ENCODE measurements at regions not wholly inside any gene's neighbourhood (a gene's known extent, or its start where the extent isn't known, plus 50 kb on each side); places are given as distances from the start of the nearest gene placed in this dataset.

DNA sequence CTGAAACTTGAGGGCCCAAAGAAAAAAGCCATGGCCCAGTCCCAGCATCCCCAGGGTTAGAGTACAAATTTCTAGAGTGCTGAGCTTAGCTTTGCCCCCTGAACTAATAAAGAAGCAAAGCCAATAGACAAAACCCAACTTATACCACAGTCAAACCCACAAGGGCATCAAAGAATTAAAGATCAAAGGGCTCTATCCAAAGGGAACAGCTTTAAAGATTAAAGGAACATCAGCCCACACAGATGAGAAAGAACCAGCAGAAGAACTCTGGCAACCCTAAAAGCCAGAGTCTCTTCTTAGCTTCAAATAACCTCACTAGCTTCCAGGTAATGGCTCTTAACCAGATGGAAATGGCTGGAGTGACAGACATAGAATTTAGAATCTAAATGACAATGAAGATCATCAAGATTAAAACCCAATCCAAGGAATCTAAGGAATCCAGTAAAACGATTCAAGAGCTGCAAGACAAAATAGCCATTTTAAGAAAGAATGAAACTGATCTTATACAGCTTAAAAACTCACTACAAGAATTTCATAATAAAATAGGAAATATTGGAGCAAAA, 93.9 kb downstream of the YIPF5 start:
- no peak for DNase-seq

DNA sequence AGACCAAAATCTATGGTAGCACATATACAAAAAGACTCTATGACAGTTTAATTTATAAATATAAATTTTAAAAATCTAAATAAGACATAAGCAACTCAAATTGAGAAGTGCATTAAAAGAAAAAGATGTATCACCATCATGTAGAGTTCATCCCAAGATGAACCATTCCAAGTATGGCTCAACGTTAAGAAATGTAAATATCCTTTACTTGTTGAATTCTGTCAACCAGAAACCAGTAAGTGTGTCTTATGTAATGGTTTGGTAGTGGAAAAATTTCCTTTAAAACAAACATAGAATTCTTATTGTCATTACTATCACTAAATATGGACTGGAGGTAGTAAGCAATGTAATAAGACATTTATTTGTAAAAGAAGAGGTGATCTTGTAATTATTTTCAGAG, 87.3 kb downstream of the YIPF5 start:
- no peak for DNase-seq

DNA sequence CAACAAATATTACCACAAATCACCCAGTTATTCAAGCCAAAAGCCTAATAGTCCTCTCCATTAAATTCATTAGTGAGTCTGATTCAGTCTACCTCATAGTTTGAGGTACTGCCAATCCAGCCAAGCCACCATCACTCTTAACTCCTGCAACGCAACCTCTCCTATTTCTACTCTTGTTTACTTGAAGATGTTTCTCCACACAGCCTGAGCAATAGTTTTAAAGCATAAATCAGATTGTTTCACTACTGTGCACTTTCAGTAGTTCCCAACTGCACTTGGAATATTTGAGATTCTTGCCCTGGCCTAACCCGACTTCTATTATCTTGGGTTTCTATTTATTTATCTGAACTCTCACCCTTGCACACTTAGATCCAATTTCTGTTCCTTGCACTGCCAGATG, 85.5 kb downstream of the YIPF5 start:
- no peak for DNase-seq

DNA sequence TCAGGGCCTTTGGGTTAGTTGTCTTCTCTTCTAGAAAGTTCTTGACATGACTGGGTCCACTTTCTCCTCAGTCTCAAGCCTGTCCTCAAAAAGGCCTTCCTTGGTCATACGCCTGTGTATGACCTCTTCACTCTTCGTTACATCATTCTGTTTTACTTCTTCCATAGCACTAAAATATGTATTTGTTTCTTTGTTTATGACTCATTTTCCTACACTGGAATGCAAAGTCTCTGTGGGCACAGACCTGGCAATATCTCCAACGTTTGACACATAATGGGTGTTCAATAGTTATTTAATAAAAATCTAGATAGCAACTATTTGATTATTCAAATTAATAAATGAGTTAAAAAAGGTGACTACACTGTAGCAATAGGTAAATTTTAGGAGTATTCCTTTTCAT, 85.1 kb downstream of the YIPF5 start:
- no peak for DNase-seq

- no peak for DNase-seq
Observed at GRCh38 chr5:144086295-144086694, 84.2 kb downstream of the YIPF5 start.

DNA sequence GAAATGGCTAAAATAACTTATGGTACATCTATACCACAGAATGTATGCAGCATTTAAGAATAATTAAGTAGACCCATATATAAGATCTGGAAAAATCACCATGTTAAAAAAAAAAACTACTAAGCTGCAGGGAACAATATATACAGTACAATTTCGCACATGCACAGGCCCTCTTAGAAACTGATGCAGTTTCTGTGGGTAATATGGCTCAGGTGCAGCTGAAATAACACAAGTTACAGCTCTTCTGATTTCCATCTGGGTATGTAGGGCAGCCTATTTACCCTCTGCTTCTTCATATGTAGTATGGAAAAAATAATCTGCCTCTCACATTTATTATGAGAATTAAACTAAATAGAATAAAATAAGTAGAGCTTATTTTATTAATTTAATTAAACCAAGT, 82.9 kb downstream of the YIPF5 start:
- DNase-seq = no peak

DNA sequence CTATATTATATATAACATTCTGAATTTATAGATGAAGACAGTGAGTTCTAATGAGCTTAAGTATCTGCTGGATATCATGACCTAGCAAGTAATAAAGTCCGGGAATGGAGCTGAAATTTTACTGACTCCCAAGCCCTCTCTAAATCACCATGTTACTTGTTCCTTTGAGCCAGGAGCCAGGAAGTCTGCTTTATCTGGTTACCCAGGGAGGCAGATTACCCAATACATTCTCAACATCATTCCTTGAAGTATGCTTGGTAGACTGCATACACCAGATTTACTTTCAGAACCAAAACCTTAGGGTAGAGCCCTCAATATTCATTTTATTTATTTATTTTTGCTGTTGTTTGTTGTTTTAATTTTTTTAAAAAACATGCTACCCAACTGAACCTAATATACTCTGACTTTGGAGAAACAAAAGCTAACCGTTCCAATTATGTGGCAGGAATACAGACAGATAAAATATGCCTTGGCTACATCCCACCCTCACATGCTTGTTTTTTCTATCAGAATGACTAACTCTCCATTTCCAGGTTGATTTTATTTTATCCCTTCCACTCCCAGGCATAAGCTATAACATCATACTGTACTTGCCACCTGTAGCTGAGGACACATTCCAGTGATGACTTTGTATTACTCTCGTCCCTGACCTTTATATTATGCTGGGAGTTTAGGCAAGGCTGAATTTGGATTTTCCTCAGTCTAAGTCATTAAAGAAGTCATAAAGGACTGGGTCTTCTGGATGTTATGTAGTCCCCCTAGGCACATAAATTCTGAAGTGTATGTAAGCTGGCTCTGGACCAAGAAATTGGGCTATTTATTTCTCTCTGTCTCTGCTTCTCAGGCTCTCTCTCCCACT, 82.0 kb downstream of the YIPF5 start:
- DNase-seq = no peak

DNA sequence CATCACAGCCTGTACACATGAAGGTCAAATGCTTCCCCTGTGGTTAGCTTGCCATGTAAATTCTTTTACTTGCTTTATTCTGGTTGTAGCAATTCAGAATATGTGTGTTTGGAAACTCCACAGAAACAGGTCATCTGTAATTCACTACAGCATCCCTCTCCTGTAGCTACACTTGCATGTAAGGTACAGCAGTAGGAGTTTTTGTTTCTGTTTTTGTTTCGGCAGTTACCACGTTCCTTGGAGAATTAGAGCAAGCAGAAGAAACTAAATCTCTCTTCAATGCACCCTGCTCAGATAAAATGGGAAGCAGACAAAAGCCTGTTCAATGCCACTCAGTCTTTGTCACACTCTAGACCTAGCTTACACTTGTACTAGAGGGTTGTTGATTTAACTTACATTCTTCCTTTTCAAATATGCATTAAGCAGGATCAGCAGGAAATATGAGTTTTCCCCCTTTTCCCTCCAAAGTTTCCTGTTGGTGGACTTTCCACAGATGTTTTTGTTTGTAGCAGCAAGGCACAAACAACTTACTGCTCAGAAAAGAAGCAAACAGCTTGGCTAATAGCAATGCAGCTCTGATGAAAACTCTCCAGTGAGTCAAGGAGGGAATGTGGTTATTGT, 80.9 kb downstream of the YIPF5 start:
- DNase-seq = no peak

GRCh38 chr5:144092508-144092907, 78.0 kb downstream of the YIPF5 start:
- no peak for DNase-seq

- no peak for DNase-seq
Observed at GRCh38 chr5:144093400-144093799, 77.1 kb downstream of the YIPF5 start.

DNA sequence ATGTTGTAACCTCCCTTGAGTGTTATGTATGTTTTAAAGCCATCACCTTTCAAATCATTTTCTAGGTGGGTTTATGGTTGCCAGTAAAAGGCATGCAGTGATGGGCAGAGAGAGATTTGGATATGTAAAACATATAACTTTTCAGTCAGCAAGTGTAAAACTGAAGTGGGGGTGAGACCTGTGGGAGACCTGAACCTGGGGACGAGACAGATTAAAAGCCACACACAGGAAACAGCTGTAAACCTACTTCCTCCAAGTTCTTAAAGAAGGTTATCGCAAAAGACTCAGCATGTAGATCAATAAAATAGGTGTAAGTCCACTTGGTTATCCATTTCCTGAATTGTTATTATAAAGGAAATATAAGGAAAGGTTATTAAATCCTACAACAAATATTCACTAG, 76.6 kb downstream of the YIPF5 start:
- DNase-seq = no peak

DNA sequence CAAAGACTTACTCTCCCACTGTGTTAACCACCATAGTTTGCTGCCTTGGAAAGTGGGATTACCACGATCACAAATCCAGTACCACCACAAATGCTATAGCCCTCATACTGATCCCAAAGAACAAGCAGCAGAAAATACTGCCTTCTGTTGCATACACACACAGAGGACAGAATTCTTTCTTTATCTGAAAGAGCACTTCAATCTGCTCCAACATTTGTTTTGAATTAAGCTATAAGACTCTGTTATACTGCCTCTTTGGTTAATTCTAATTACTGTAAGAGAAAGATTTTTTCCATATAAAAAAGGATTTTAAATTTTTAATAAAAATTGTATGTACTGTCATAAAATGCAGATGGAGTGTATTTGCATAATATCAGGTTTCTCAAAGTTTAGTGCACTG, 69.8 kb downstream of the YIPF5 start:
- no peak for DNase-seq

GRCh38 chr5:144101616-144102015, 68.8 kb downstream of the YIPF5 start:
- DNase-seq = no peak

GRCh38 chr5:144102361-144102760, 68.1 kb downstream of the YIPF5 start:
- DNase-seq = no peak

DNA sequence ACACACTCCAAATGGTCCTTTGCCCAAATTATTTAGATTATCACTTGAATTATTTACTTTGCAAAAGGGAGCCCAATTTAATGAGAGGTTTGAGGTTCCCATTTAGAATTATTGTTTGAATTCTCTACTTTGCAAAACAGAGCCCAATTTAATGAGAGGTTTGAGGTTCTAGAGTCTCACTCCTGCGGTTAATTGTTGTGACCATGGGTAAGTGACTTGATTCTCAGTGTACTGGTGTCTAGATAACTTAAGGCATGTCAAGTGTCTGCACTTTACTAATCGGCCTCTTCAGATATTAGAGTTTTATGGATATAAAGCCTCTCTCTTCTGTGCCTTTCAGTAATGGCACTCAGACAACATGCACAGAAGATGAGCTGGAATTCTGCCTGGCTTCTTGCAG, 67.5 kb downstream of the YIPF5 start:
- DNase-seq = no peak

GRCh38 chr5:144103611-144104485, 66.6 kb downstream of the YIPF5 start:
- DNase-seq = no peak

- DNase-seq = no peak
Observed at GRCh38 chr5:144105371-144105770, 65.1 kb downstream of the YIPF5 start.

DNA sequence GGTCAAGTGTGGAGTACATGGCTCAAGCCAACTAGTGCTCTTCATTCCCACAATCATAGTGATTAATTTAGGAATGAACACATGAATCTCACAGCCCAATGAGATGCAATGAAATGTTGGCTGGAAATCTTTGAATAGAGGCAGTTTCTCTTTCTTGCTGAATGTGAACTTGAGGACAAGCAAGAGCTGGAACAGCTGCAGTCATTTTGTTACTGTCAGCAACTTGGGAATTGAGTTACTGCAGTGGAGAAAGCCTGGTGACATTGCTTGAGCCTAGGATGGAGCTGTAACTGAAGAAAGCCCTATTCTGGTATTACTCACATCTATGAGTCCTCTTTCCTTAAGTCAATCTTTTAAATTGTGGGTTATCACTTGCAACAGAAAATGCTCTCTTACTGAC, 62.3 kb downstream of the YIPF5 start:
- DNase-seq = no peak
